OCI-LY7 (cell line): ENCODE measurements at regions not wholly inside any gene's neighbourhood (a gene's known extent, or its start where the extent isn't known, plus 50 kb on each side); places are given as distances from the start of the nearest gene placed in this dataset.

ENCODE experiments used
- EZH2phosphoT487 ChIP-seq: fragments of 200-600 bp; sonication (generic); IDR thresholded peaks from 2 replicates; pipeline ENCODE4 v1.6.1; 2018; ENCODE audit warnings: low read depth, borderline replicate concordance, mild to moderate bottlenecking, mixed run types, antibody characterized with exemption, low read length, moderate library complexity, mixed read lengths
- TF ChIP-seq, protein P1 (sequence below): fragments of 200-600 bp; sonication (generic); conservative IDR thresholded peaks from 2 replicates; pipeline ENCODE4 v1.5.1; 2014; ENCODE audit warnings: mild to moderate bottlenecking, antibody characterized with exemption, low read length, moderate library complexity, mixed read lengths

DNA sequence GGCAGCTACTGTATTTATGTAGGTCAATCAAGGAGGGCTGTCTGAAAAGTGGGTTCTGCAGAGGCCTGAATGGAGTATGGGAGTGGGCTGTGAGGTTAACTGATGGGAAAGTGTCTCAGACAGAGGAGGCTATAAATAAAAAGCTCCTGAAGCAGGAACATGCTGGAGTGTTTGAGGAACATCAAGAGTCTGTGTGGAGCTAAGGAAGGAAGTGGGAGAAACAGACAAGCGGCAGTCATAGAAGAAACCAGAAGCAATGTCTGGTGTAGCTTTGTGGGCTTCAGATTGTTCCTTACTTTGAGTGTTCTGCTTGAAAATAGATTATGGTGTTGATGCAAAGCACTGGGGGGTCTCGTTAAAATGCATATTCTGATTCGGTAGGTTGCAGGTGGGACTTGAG lies 101.5 kb upstream of the OGFRL1 start:
- TF ChIP-seq, protein P1, sequence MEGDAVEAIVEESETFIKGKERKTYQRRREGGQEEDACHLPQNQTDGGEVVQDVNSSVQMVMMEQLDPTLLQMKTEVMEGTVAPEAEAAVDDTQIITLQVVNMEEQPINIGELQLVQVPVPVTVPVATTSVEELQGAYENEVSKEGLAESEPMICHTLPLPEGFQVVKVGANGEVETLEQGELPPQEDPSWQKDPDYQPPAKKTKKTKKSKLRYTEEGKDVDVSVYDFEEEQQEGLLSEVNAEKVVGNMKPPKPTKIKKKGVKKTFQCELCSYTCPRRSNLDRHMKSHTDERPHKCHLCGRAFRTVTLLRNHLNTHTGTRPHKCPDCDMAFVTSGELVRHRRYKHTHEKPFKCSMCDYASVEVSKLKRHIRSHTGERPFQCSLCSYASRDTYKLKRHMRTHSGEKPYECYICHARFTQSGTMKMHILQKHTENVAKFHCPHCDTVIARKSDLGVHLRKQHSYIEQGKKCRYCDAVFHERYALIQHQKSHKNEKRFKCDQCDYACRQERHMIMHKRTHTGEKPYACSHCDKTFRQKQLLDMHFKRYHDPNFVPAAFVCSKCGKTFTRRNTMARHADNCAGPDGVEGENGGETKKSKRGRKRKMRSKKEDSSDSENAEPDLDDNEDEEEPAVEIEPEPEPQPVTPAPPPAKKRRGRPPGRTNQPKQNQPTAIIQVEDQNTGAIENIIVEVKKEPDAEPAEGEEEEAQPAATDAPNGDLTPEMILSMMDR, result no peak
- TF ChIP-seq EZH2phosphoT487, result no peak
